GM12864 (cell line): ENCODE measurements at regions not wholly inside any gene's neighbourhood (a gene's known extent, or its start where the extent isn't known, plus 50 kb on each side); places are given as distances from the start of the nearest gene placed in this dataset.

ENCODE experiments used
- DNase-seq: peaks from one replicate; pipeline ENCODE4 v3.0.0-alpha.2; 2011; ENCODE audit warnings: low read depth
- H3K4me3 ChIP-seq: 2 replicates; pipeline ENCODE4 v1.5.1; 2011; ENCODE audit warnings: mild to moderate bottlenecking, low read depth, low read length, control low read depth
- TF ChIP-seq, protein P1 (sequence below): IDR thresholded peaks from 2 replicates; pipeline ENCODE4 v1.5.1; 2011; ENCODE audit warnings: low read depth, mild to moderate bottlenecking, moderate library complexity, low read length, control low read depth, inconsistent platforms; ENCODE audit errors: missing control alignments

DNA sequence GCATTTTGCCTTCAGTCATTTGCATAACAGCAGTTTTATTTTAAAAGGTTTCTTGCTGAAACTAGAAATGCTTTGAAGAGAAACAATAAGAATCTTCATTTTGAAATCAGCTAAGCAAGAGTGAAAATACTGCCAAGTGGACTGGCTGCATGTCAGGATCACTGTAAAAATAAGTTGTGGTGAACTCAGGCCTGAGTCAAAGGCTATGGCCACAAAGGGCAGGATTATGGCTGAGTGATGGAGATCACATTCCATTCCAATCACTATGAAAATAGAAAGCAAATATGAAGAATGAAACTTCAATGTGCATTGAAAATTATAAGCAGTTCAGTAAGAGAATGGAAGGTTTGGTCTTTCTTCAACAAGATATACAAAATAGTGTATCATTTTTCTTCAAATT lies 224.5 kb downstream of the PCDH18 start:
- TF ChIP-seq, protein P1, sequence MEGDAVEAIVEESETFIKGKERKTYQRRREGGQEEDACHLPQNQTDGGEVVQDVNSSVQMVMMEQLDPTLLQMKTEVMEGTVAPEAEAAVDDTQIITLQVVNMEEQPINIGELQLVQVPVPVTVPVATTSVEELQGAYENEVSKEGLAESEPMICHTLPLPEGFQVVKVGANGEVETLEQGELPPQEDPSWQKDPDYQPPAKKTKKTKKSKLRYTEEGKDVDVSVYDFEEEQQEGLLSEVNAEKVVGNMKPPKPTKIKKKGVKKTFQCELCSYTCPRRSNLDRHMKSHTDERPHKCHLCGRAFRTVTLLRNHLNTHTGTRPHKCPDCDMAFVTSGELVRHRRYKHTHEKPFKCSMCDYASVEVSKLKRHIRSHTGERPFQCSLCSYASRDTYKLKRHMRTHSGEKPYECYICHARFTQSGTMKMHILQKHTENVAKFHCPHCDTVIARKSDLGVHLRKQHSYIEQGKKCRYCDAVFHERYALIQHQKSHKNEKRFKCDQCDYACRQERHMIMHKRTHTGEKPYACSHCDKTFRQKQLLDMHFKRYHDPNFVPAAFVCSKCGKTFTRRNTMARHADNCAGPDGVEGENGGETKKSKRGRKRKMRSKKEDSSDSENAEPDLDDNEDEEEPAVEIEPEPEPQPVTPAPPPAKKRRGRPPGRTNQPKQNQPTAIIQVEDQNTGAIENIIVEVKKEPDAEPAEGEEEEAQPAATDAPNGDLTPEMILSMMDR = no peak
- H3K4me3 ChIP-seq = no peak overlapping the region
- no peak for DNase-seq

DNA sequence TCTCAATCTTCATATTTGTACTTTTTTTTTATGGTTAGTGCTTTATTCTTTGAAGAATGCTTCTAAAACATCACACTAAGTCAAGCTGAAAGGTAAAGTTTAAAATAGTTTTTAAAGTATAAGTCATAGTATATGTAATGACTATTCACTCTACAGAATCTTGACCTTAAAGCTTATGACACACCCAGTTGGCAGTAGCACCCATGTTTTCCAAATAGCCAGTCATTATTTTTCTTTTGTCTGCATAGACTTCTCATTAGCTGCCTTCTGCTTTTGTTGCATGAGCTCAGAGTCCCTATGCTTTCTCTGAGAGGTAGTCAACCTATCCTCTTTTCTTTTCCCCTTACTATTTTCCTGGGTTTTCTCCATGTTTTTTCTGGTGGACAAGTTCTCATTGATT lies 231.5 kb downstream of the PCDH18 start:
- no peak overlapping the region for H3K4me3 ChIP-seq
- no peak for DNase-seq
- TF ChIP-seq, protein P1 = no peak

DNA sequence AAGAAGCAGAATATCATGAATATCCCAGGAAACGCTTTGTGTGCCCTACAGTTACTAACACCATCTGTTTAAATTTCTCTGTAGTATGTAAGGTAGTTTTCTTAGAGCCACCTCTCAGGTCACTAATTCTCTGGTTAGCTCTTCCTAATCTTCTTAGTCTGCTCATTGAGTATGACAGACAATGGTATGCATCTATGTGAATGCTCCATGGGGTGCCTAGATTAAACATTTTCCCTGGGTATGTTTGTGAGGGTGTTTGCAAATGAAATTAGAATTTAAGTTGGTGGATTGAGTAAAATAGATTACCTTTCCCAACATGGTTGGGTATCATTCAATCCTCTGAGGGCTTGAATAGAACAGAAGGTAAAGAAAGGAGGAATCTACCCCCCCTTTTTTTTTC lies 233.0 kb downstream of the PCDH18 start:
- no peak overlapping the region for H3K4me3 ChIP-seq
- DNase-seq = no peak
- TF ChIP-seq, protein P1 = no peak

DNA sequence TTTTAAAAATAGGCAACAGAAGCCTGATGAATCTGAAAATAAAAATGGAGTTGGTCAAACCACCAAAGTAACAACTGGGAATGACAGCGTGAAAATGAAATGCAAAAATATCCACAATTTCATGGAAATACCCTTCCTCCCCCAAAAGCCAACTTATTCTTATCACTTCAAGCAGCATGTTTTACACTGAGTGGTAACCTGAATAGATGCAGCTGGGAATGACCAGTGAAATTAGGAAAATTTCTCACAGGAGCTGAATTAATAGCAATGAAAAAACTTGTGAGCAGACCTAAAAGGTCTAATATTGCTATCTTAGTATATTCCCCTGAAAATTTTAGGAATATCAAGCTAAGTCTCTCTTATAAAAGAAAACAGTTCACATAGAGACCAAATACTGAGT lies 239.0 kb downstream of the PCDH18 start:
- TF ChIP-seq, protein P1 = no peak
- no peak overlapping the region for H3K4me3 ChIP-seq
- DNase-seq = no peak

DNA sequence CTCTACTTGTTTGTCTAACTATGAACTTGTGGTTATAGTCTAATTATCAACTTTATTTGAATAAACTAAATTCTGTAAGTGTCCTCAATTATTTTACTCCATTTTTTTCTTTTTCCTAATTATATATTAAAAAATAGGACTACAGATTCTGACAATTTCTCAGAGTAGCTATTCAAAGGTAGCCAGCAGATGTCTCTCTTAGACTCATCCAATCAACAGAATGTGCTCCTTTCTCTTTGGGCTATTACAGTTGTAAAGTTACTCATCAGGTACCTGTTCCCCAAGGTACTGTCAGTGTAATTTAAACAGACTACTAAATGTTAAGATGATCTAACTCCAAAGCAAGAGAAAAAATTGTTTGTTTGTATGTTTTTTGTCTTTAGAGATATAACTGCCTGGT lies 248.6 kb downstream of the PCDH18 start:
- H3K4me3 ChIP-seq = no peak overlapping the region
- TF ChIP-seq, protein P1 = no peak
- no peak for DNase-seq

DNA sequence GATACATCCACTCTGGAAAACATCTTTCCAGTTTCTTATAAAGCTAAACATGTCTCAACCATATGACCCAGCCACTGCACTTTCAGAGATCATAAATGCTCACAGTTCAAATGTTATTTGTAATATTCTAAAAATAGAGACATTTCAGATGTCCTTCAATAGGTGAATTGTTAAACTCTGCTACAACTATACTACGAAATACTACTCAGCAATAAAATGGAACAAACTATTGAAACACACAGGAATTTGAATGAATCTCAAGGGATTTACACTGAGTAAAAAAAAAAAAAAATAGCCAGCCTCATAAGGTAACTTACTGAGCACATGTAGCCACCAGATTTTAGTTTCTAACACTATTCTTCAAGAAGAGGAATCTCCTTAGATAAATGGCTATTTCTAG lies 253.9 kb downstream of the PCDH18 start:
- no peak for DNase-seq
- TF ChIP-seq, protein P1 = no peak
- no peak overlapping the region for H3K4me3 ChIP-seq

DNA sequence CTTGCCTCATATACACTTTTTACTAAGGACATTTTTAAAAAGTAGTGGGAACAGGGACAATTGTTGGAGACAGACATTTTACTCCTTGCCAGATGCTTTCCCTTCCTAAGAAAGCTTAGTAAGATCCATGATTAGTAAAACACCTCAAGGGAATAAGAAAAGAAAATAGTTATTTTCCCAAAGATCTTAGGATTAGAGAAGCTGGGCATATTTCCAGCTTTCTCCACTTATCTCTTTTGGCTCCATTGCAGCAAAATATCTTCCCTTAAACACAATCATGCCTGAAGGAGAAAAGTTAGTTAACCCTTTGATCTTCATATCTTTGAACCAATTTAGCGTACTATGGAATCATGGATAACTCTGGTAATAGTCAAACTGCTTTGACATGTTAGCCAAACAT lies 257.9 kb downstream of the PCDH18 start:
- no peak overlapping the region for H3K4me3 ChIP-seq
- DNase-seq = no peak
- TF ChIP-seq, protein P1 = no peak
